ENCODE measurements at regions not wholly inside any gene's neighbourhood (a gene's known extent, or its start where the extent isn't known, plus 50 kb on each side); places are given as distances from the start of the nearest gene placed in this dataset.

DNA sequence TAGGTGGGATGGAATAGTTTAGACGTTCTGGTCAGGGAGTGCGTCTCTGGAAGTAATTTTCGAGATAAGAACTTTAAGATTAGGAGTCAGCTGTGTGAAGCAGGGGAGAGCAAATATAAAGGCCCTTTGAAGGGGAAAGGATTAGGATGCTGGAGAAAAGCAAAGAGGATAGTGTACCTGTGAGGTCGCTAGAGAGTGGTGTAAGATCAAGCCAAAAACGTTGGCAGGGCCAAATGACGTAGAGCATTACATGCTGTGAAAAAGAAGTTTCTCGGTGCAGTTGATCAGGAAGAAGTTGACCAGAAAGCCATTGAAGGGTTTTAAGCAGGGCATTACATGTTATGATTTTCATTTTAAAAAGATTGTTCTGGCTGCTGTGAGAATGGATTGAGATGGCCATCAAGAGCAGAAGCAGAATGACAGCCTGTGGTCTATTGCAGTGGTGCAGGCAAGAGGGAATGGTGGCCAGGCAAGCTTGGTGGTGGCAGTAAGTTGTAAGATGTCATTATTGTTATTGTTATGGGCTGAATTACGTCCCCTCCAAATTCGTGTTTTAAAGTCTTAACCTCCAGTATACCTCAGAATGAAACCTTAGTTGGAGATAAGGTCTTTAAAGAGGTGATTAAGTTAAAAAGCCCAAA lies 113.6 kb upstream of the KIF26B start:
- TF ChIP-seq, protein P1, sequence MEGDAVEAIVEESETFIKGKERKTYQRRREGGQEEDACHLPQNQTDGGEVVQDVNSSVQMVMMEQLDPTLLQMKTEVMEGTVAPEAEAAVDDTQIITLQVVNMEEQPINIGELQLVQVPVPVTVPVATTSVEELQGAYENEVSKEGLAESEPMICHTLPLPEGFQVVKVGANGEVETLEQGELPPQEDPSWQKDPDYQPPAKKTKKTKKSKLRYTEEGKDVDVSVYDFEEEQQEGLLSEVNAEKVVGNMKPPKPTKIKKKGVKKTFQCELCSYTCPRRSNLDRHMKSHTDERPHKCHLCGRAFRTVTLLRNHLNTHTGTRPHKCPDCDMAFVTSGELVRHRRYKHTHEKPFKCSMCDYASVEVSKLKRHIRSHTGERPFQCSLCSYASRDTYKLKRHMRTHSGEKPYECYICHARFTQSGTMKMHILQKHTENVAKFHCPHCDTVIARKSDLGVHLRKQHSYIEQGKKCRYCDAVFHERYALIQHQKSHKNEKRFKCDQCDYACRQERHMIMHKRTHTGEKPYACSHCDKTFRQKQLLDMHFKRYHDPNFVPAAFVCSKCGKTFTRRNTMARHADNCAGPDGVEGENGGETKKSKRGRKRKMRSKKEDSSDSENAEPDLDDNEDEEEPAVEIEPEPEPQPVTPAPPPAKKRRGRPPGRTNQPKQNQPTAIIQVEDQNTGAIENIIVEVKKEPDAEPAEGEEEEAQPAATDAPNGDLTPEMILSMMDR (IDR thresholded peaks at IDR 0.05): no peak
- TF ChIP-seq EZH2 (IDR thresholded peaks at IDR 0.05) (no peak), EZH2phosphoT487 (IDR thresholded peaks at IDR 0.05) (no peak)
